HFF-Myc (cell line): ENCODE measurements at regions not wholly inside any gene's neighbourhood (a gene's known extent, or its start where the extent isn't known, plus 50 kb on each side); places are given as distances from the start of the nearest gene placed in this dataset.

Experiments
- DNase-seq: peaks from one replicate; pipeline ENCODE4 v3.0.0-alpha.2; 2011; ENCODE audit warnings: low read depth; ENCODE audit errors: extremely low read depth
- H3K4me3 ChIP-seq: replicated peaks from 2 replicates; pipeline ENCODE4 v1.5.1; 2011; ENCODE audit warnings: low read depth, mild to moderate bottlenecking, control low read depth, low read length
- TF ChIP-seq, protein P1 (sequence below): IDR thresholded peaks from 2 replicates; pipeline ENCODE4 v1.5.1; 2012; ENCODE audit warnings: mild to moderate bottlenecking, low read depth, low read length, control low read depth; ENCODE audit errors: missing control alignments

- H3K4me3 ChIP-seq = no peak overlapping the region
- TF ChIP-seq, protein P1, sequence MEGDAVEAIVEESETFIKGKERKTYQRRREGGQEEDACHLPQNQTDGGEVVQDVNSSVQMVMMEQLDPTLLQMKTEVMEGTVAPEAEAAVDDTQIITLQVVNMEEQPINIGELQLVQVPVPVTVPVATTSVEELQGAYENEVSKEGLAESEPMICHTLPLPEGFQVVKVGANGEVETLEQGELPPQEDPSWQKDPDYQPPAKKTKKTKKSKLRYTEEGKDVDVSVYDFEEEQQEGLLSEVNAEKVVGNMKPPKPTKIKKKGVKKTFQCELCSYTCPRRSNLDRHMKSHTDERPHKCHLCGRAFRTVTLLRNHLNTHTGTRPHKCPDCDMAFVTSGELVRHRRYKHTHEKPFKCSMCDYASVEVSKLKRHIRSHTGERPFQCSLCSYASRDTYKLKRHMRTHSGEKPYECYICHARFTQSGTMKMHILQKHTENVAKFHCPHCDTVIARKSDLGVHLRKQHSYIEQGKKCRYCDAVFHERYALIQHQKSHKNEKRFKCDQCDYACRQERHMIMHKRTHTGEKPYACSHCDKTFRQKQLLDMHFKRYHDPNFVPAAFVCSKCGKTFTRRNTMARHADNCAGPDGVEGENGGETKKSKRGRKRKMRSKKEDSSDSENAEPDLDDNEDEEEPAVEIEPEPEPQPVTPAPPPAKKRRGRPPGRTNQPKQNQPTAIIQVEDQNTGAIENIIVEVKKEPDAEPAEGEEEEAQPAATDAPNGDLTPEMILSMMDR = no peak
- DNase-seq = no peak
Observed at GRCh38 chr2:242035858-242036652, 166.5 kb downstream of the RTP5 start.

- no peak overlapping the region for H3K4me3 ChIP-seq
- DNase-seq = no peak
- TF ChIP-seq, protein P1 = no peak
Observed at GRCh38 chr2:242036653-242036950, 167.1 kb downstream of the RTP5 start.

- no peak for DNase-seq
- TF ChIP-seq, protein P1 = no peak
- H3K4me3 ChIP-seq = no peak overlapping the region
Observed at GRCh38 chr2:242038166-242038927, 168.8 kb downstream of the RTP5 start.

DNA sequence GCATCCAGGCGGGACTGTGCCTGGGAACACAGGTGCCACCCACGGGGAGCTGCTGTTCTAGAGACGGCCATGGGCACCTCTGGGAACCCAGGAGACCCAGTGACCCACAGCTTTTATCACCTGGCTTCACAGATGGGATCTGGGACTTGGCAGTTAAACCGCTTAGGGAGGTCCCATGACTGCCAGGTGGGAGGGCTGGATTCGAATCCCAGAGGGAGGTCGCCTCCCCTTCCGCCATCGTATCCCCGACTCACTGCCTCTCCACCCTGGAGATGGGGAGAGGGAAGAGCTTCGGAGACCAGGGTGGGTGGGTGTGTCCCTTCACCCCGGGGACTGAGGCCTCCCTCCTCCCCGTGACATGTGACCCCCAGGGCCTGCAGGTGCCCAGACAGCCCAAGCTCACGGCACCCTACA is 169.4 kb downstream of the RTP5 start:
- H3K4me3 ChIP-seq = no peak overlapping the region
- no peak for DNase-seq
- TF ChIP-seq, protein P1 = no peak

DNA sequence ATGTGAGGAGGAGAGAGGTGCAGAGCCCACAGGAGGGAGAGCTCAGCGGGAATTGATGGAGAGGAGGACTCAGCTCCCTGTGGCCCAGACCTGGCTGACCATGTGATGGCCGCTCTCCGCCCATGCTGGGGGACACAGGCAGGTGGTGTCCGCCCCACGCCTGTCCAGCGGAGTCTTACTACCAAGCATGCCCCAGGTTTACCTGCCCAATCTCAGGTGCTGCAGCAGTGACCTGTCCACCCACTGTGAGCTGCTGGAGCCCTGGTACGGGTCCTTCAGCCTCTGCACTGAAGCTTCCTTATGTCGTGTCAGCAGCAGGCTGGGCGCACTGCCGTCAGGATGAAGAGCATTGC is 170.8 kb downstream of the RTP5 start:
- TF ChIP-seq, protein P1 = no peak
- DNase-seq = no peak
- no peak overlapping the region for H3K4me3 ChIP-seq

DNA sequence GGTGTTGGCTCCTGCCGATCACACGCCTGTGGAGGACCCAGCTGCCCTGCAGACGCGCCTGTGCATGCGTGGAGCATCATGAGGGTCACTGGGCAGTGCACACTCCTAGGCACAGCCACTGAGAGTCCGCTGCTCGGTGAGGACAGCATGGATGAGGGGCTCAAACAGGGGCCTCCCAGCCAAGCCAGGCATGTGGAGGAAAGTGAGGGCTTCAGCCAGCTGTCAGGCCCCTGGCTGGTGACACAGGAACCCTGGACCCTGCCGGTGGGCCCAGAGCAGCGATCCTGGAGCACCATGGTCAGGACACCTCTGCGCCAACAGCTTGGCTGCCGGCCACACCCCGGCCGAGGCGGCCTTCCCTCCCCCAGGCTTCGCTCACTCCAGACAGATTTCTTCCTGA is 171.2 kb downstream of the RTP5 start:
- no peak for DNase-seq
- TF ChIP-seq, protein P1 = no peak

More for the DNA sequence above, 171.2 kb downstream of the RTP5 start:
- H3K4me3 ChIP-seq = no peak overlapping the region
